Spleen (tissue), 11 donors: ENCODE measurements at regions not wholly inside any gene's neighbourhood (a gene's known extent, or its start where the extent isn't known, plus 50 kb on each side); places are given as distances from the start of the nearest gene placed in this dataset.

Source experiments
- DNase-seq: peaks from one replicate; pipeline ENCODE4 v3.0.0-alpha.2; 2020
- H3K27ac ChIP-seq, 8 donors: fragments of 200-600 bp; sonication (generic) in 7 of 8; 1 replicate in 4 of 8; 2 replicates in 4 of 8; pipeline versions ENCODE4 v1.5.0 to v1.8.0; 2016 to 2021; ENCODE audit warnings: inconsistent platforms in 4 of 8, mild to moderate bottlenecking in 4 of 8, moderate library complexity in 1 of 8
- H3K27me3 ChIP-seq, 7 donors: fragments of 200-600 bp; sonication (generic) in 6 of 7; replicated peaks in 1 of 7; 1 replicate in 4 of 7; 2 replicates in 3 of 7; pipeline versions ENCODE4 v1.5.0 to v1.8.0; 2016 to 2021; ENCODE audit warnings: inconsistent platforms in 3 of 7, mild to moderate bottlenecking in 1 of 7
- H3K36me3 ChIP-seq, 6 donors: fragments of 200-600 bp; sonication (generic) in 5 of 6; 1 replicate in 4 of 6; 2 replicates in 2 of 6; pipeline versions ENCODE4 v1.5.0 to v1.8.0; 2016 to 2021; ENCODE audit warnings: inconsistent platforms in 2 of 6
- H3K4me1 ChIP-seq, 6 donors: fragments of 200-600 bp; sonication (generic) in 5 of 6; 1 replicate in 3 of 6; 2 replicates in 3 of 6; pipeline versions ENCODE4 v1.5.0 to v1.8.0; 2016 to 2021; ENCODE audit warnings: inconsistent platforms in 3 of 6
- H3K4me3 ChIP-seq, 8 donors: fragments of 200-600 bp; sonication (generic) in 7 of 8; 1 replicate in 4 of 8; 2 replicates in 4 of 8; pipeline versions ENCODE4 v1.5.0 to v1.8.0; 2016 to 2021; ENCODE audit warnings: inconsistent platforms in 4 of 8, mild to moderate bottlenecking in 4 of 8, moderate library complexity in 2 of 8
- H3K9me3 ChIP-seq, 8 donors: fragments of 200-600 bp; sonication (generic) in 7 of 8; 1 replicate in 4 of 8; 2 replicates in 4 of 8; pipeline versions ENCODE4 v1.5.0 to v1.8.0; 2016 to 2021; ENCODE audit warnings: inconsistent platforms in 4 of 8
- CTCF ChIP-seq, 11 experiments: fragments of 200-600 bp in 7 of 11; fragments of 450-650 bp in 4 of 11; sonication (generic) in 4 of 11; IDR thresholded peaks in 8 of 11; conservative IDR thresholded peaks in 3 of 11; 1 replicate in 7 of 11; 2 replicates in 4 of 11; pipeline versions ENCODE4 v1.4.0 to v1.8.0; 2016 to 2021; ENCODE audit warnings: antibody characterized with exemption in 11 of 11, inconsistent platforms in 4 of 11, mild to moderate bottlenecking in 1 of 11
- POLR2A ChIP-seq, 3 donors: fragments of 450-650 bp; IDR thresholded peaks; one replicate each; pipeline ENCODE4 v1.5.1; 2017; ENCODE audit warnings: antibody characterized with exemption in 3 of 3, mild to moderate bottlenecking in 1 of 3
- POLR2AphosphoS5 ChIP-seq, 3 donors: sonication (generic); formaldehyde crosslinking; IDR thresholded peaks; one replicate each; pipeline ENCODE4 v1.5.1; 2017; ENCODE audit warnings: antibody characterized with exemption in 3 of 3
- WGBS, 5 donors: extraction: QIAGEN DNeasy Blood & Tissue Kit in 3 of 5; methylation state at CpG; one replicate each; pipeline versions ENCODE4 v1.1.5 to v1.1.7; 2013 to 2018; 5-methylcytosine and 5-hydroxymethylcytosine counted together
- intact Hi-C: fragments of 100-400 bp; cut with DNase I; formaldehyde crosslinking; loops from one replicate; pipeline ENCODE4 v1.15.0; 2023; ENCODE audit warnings: low total_unique reads
- donor health status: healthy with polysubstance abuse.
- donor health status: DM: no; HTN: no; CAD: no; lungs with moderate emphysema.
- donor health status: DM: no; HTN: no; CAD: no.
- donor health status: Bipolar disorder and iron deficiency.
- donor health status: healthy.
- donor health status: DM: no; HTN: no; CAD: no.
- donor health status: DM: yes; HTN: yes; CAD: no.

- Histone ChIP-seq H3K4me1 (peaks cover 0 to 3% (median 0%) of the 10 kb centered on the region in 6 donors), H3K27me3 (no peaks in the 10 kb centered on the region), H3K27ac (peak overlapping the region in 1 of 8 donors; percentile 0), H3K36me3 (no peaks in the 10 kb centered on the region), H3K9me3 (no peaks in the 10 kb centered on the region), H3K4me3 (no peak overlapping the region)
- TF ChIP-seq POLR2A (IDR thresholded peaks at IDR 0.05) (no peak), CTCF (IDR thresholded peaks at IDR 0.05 in 8 of 11, conservative IDR thresholded peaks at IDR 0.05 in 3 of 11) (no peak), POLR2AphosphoS5 (IDR thresholded peaks at IDR 0.05) (no peak)
- no peak for DNase-seq
- intact Hi-C loops = no loop called here
- 58 to 87% (median 74%) methylated on average over 1 of the region's 1 CpG for WGBS, 5 donors
Measured at GRCh38 chr12:59069516-59069915, 149.2 kb upstream of the LRIG3 start.

- no peaks in the 10 kb centered on the region for H3K36me3 ChIP-seq
- TF ChIP-seq CTCF (IDR thresholded peaks at IDR 0.05 in 8 of 11, conservative IDR thresholded peaks at IDR 0.05 in 3 of 11) (no peak), POLR2AphosphoS5 (IDR thresholded peaks at IDR 0.05) (no peak), POLR2A (IDR thresholded peaks at IDR 0.05) (no peak)
Measured at GRCh38 chr12:59068436-59068835, 148.1 kb upstream of the LRIG3 start.

GRCh38 chr12:59067083-59067482 lies 146.8 kb upstream of the LRIG3 start:
- no peak overlapping the region for H3K4me3 ChIP-seq
- no peak overlapping the region for H3K27ac ChIP-seq
- intact Hi-C loops = no loop called here
- WGBS, 5 donors = 29 to 62% (median 44%) methylated on average over 2 of the region's 2 CpGs
- no peaks in the 10 kb centered on the region for H3K27me3 ChIP-seq
- H3K36me3 ChIP-seq = no peaks in the 10 kb centered on the region
- no peak for TF ChIP-seq CTCF (IDR thresholded peaks at IDR 0.05 in 8 of 11, conservative IDR thresholded peaks at IDR 0.05 in 3 of 11)
- no peak for TF ChIP-seq POLR2AphosphoS5 (IDR thresholded peaks at IDR 0.05)
- no peak for TF ChIP-seq POLR2A (IDR thresholded peaks at IDR 0.05)
- H3K9me3 ChIP-seq = no peaks in the 10 kb centered on the region
- DNase-seq = no peak
- H3K4me1 ChIP-seq = peaks cover 0 to 3% (median 0%) of the 10 kb centered on the region in 6 donors

More at GRCh38 chr12:59068436-59068835, 148.1 kb upstream of the LRIG3 start:
- no peaks in the 10 kb centered on the region for H3K9me3 ChIP-seq
- H3K27me3 ChIP-seq = no peaks in the 10 kb centered on the region
- H3K27ac ChIP-seq = no peak overlapping the region
- peaks cover 0 to 3% (median 0%) of the 10 kb centered on the region in 6 donors for H3K4me1 ChIP-seq
- intact Hi-C loops = no loop called here
- DNase-seq = no peak
- 85 to 92% (median 89%) methylated on average over 3 of the region's 3 CpGs for WGBS, 5 donors
- H3K4me3 ChIP-seq = no peak overlapping the region

- Histone ChIP-seq H3K9me3 (no peaks in the 10 kb centered on the region), H3K36me3 (no peaks in the 10 kb centered on the region), H3K27ac (no peak overlapping the region), H3K4me3 (no peak overlapping the region), H3K4me1 (peaks cover 0 to 3% (median 0%) of the 10 kb centered on the region in 6 donors), H3K27me3 (no peaks in the 10 kb centered on the region)
- TF ChIP-seq CTCF (IDR thresholded peaks at IDR 0.05 in 8 of 11, conservative IDR thresholded peaks at IDR 0.05 in 3 of 11) (no peak), POLR2A (IDR thresholded peaks at IDR 0.05) (no peak), POLR2AphosphoS5 (IDR thresholded peaks at IDR 0.05) (no peak)
- intact Hi-C loops = no loop called here
- DNase-seq = no peak
- WGBS, 5 donors = 32 to 64% (median 51%) methylated on average over 1 of the region's 1 CpG
Measured at GRCh38 chr12:59066445-59066844, 146.1 kb upstream of the LRIG3 start.
